HG03460 (cell line): ENCODE measurements at regions not wholly inside any gene's neighbourhood (a gene's known extent, or its start where the extent isn't known, plus 50 kb on each side); places are given as distances from the start of the nearest gene placed in this dataset.
"Not testable (repeated sequence)": the region's sequence is repeated elsewhere in the genome, so short reads cannot be mapped to it uniquely, and the experiment has no call there.

Source experiments
- ATAC-seq: cut with Tn5 transposase; IDR thresholded peaks from one replicate; pipeline ENCODE4 v1.9.1; 2021; ENCODE audit not compliant: unreplicated experiment

GRCh38 chr5:104599726-104600125 lies 1037.1 kb upstream of the NUDT12 start:
- no peak for ATAC-seq

GRCh38 chr5:104598285-104598684 lies 1035.7 kb upstream of the NUDT12 start:
- no peak for ATAC-seq

- ATAC-seq, result no peak
Measured at GRCh38 chr5:104594850-104595249, 1032.3 kb upstream of the NUDT12 start.

- ATAC-seq, result no peak
Measured at GRCh38 chr5:104576677-104577076, 1014.1 kb upstream of the NUDT12 start.

- no peak for ATAC-seq
Measured at GRCh38 chr5:104573949-104574709, 1011.5 kb upstream of the NUDT12 start.

GRCh38 chr5:104569621-104570020 lies 1007.0 kb upstream of the NUDT12 start:
- no peak for ATAC-seq

GRCh38 chr5:104564530-104564929 lies 1001.9 kb upstream of the NUDT12 start:
- no peak for ATAC-seq

GRCh38 chr5:104556957-104557356 lies 994.4 kb upstream of the NUDT12 start:
- ATAC-seq, result no peak

GRCh38 chr5:104551628-104552027 lies 989.0 kb upstream of the NUDT12 start:
- no peak for ATAC-seq

- ATAC-seq, result not testable (repeated sequence)
Measured at GRCh38 chr5:104546871-104547270, 984.3 kb upstream of the NUDT12 start.

- no peak for ATAC-seq
Measured at GRCh38 chr5:104541141-104541785, 978.7 kb upstream of the NUDT12 start.

GRCh38 chr5:104540448-104540847 lies 977.9 kb upstream of the NUDT12 start:
- no peak for ATAC-seq

- no peak for ATAC-seq
Measured at GRCh38 chr5:104539618-104540350, 977.2 kb upstream of the NUDT12 start.

- no peak for ATAC-seq
Measured at GRCh38 chr5:104538734-104539133, 976.1 kb upstream of the NUDT12 start.

GRCh38 chr5:104533498-104533897 lies 970.9 kb upstream of the NUDT12 start:
- no peak for ATAC-seq

GRCh38 chr5:104526866-104527265 lies 964.3 kb upstream of the NUDT12 start:
- ATAC-seq, result no peak

- ATAC-seq, result no peak
Measured at GRCh38 chr5:104513640-104514072, 951.1 kb upstream of the NUDT12 start.

GRCh38 chr5:104513121-104513602 lies 950.6 kb upstream of the NUDT12 start:
- no peak for ATAC-seq

GRCh38 chr5:104512063-104512825 lies 949.7 kb upstream of the NUDT12 start:
- no peak for ATAC-seq

GRCh38 chr5:104498281-104498680 lies 935.7 kb upstream of the NUDT12 start:
- no peak for ATAC-seq

GRCh38 chr5:104494083-104494482 lies 931.5 kb upstream of the NUDT12 start:
- no peak for ATAC-seq
